ENCODE measurements at regions not wholly inside any gene's neighbourhood (a gene's known extent, or its start where the extent isn't known, plus 50 kb on each side); places are given as distances from the start of the nearest gene placed in this dataset.

- no peak for TF ChIP-seq CTCF (conservative IDR thresholded peaks at IDR 0.05 in 1 of 2, IDR thresholded peaks at IDR 0.05 in 1 of 2; ENCODE audit: low read depth in 1 of 2, low read length in 2 of 2)
- no peak for TF ChIP-seq EZH2 (IDR thresholded peaks at IDR 0.05; ENCODE audit: low read length, missing control alignments)
Observed at GRCh38 chr2:13651684-13652131, 935.0 kb downstream of the TRIB2 start.
